Putamen (tissue), 1 donor: ENCODE measurements at regions not wholly inside any gene's neighbourhood (a gene's known extent, or its start where the extent isn't known, plus 50 kb on each side); places are given as distances from the start of the nearest gene placed in this dataset.
"Not testable (repeated sequence)": the region's sequence is repeated elsewhere in the genome, so short reads cannot be mapped to it uniquely, and the experiment has no call there.

Source experiments
- DNase-seq: peaks from one replicate; pipeline ENCODE4 v3.0.0-alpha.2; 2016; ENCODE audit warnings: low spot score

DNA sequence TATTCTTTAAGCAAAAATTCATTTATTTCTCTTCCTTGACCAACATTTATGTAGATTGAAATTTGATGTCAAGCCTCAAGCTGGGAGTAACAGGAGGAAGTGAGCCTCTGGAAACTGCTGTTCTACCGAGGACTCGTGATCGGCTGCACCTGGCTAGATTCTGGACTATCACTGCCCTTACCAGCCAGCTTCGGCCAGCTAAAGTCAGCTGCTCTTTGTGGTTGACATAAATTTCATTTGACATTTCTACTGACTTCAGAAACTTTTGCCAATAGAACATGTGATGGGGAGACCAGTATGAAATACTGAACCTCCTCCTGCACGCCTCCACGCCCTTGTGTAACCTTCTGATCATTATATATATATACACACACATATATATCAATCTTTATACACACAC, 74.2 kb upstream of the RGPD5 start:
- DNase-seq = no peak

DNA sequence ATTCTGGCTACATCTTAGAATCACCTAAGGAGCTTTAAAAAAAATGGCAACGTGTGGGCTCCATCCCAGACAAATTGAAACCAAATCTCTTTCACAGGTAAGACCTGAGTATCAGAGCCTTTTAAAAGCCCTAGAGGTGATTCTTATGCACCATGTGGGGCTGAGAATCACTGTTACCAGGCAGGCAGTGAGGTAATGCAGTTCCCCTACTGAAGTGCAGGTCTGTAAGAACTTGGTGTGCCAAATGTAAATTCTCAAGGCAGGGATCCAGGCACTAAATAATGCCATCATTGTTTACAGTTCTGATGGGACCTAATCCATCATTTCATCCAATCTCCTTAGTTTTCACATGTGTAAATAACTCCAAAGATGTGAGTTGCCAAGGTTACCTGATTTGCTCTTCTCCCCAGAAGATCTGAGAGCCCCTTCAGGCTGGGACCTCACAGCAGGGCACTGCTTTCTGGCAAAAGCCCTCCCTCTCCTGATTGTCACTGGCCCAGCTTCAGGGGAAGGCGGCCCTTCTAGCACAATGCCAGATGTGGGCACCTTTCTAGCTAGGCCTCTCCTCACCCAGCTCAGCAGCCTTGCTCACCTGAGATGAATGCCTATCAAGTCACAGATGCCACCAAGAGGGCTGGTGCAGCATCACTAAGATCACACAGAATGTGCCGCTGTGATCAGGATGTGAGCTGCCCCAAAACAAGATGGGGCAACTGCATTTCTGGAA, 73.6 kb upstream of the RGPD5 start:
- no peak for DNase-seq

DNA sequence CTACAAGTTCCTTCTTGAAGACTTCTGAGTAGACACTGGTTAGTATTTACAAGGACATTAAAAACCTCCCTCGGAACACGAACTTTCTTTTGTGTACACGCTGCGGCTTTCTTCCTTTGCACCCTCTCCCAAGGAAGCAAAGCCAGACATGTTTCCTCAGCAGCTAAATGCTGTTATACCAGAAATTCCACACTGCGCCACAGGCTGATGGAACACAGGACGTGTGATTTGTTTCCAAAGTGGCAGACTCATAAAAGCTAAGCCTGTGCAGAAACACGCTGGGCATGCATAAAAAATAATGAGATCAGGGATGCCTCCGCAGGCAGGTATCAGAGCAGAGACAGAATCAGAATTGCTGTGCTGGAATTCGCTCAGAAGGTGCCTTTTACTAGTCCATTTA, 73.0 kb upstream of the RGPD5 start:
- DNase-seq = no peak

DNA sequence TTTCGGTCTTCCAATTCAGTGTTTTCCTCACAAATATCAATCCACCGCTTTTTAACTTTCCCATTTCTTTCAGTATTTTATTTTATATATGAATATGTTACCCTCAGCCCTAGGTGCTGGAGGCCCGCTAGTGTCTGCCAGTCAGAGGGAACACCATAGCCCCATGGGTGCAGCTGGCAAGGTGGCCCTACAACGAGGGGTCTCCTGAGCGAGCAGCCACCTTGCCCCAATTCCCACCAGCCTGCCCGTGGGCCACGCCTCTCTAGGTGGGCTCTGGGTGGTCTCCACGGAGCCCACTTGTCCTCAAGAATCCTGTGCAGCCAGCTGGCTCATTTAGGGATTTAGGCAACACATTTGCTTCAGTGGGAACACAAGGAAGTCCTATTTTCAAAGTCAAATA, 72.5 kb upstream of the RGPD5 start:
- no peak for DNase-seq

DNA sequence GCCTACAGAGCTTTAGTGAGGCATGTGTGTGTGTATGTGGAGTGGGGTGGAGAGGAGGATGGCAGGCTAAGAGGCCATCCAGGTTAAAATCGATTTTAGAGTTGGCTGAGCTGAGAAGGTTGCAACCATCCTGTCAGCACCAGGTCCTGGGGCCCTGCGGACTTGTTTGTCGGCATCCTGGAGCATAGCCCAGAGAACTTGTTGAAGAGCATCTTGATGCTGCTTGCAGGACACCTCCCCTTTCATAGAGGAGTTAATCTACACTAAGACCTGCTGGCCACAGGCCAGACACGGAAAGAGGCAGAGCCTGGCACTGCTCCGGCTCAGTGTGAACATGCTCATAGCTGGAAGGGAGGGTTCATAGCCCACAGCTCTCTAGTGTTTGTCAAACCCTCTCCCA, 72.1 kb upstream of the RGPD5 start:
- DNase-seq = no peak

DNA sequence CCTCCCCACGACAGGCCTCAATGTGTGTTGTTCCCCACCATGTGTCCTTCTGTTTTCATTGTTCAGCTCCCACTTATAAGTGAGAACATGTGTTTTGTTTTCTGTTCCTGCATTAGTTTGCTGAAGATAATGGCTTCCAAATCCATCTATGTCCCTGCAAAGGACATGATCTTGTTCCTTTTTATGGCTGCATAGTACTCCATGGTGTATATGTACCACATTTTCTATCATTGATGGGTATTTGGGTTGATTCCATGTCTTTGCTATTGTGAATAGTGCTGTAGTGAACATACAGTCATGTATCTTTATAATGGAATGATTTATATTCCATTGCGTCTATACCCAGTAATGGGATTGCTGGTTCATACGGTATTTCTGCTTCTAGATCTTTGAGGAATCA, 71.5 kb upstream of the RGPD5 start:
- not testable (repeated sequence) for DNase-seq

DNA sequence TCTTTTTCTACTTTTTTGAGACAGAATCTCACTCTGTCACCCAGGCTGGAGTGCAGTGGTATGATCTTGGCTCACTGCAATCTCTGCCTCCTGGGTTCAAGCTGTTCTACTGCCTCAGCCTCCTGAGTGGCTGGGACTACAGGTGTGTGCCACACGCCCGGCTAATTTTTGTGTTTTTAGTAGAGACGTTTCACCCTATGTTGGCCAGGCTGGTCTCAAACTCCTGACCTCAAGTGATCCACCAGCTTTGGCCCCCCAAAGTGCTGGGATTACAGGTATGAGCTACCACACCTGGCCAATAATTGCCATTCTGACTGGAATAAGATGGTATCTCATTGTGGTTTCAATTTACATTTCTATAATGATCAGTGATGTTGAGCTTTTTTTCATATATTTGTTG, 71.0 kb upstream of the RGPD5 start:
- DNase-seq = not testable (repeated sequence)

DNA sequence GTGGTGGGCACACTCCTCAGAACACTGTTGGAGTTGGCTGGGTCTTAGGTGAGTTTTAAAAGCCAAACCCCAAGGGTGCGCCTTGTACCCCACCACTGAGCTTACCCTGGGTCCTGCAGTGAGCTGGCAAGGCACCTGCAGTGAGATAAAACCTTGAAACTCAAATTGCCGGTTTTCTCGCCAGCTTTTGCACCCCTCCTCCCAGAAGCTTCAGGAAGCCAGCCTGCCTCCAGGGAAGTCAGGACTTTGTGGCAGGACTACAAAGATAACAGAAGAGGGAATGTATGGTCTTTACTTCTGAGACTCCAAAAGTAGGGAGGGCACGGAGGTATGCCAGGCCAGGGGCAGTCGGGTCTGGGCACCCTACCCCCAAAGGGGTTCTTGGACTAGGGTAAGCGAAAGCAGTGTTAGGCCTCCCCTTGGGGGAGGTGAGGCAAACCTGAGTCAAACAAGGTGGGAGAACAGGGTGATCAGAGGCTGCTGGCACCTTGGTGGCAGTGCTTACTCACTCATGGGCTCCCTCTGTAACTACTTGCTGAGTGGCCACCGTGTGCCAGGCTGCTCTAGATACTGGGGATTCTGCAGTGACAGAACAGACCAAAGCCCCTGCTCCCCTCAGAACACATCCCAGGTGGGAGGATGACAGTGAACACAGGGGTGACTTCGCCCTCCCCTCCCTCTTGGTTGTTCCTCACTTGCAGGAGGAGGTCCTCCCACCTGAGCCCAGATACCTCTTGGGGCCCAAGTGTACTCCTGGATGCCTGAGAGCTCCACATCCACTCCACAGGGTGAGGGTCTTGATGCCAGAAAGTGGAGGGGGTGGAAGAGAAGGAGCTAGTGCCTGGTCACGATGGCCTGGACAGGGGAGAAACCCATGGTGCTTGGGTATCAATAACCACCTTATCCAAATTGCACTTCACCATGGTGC, 69.3 kb upstream of the RGPD5 start:
- DNase-seq = no peak

DNA sequence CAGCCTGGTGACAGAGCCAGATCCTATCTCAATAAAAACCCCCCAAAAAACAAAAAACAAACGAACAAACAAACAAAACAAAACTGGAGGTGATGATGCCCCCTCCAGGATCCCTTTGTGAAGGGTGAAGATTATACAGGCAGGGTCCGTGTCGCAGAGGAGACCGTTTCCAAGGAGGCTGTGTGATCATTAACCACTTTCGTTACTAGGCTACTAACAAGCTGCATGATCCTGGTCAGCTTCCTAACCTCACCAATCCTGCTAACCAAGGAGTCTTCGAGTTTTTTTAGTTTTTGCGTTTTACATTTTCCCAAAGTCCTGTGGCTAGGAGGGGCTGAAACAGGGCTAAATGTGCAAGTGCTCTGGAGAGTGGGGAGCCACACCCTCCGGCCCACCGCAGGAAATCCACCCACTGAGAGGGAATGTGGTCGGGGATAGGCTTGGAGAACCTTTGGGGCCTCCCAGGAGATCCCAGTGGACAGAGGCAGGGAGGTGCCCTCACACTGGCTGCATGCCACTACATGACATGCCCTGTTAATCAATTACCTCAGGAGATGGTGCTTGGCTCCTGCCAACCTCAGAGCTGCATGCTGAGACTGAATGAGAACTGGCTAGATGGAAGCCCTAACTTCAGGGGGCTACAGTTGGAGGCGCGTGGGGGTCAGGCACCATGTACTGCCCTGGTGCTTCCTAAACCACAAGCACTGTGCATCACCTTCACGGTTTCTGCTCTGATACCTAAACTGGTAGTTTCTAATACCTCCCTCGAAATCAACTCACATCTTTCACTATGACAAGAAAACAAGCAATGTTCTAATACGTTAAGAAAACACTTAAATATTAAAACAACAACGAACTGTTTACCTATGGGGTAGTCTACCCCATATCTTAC, 67.5 kb upstream of the RGPD5 start:
- no peak for DNase-seq

DNA sequence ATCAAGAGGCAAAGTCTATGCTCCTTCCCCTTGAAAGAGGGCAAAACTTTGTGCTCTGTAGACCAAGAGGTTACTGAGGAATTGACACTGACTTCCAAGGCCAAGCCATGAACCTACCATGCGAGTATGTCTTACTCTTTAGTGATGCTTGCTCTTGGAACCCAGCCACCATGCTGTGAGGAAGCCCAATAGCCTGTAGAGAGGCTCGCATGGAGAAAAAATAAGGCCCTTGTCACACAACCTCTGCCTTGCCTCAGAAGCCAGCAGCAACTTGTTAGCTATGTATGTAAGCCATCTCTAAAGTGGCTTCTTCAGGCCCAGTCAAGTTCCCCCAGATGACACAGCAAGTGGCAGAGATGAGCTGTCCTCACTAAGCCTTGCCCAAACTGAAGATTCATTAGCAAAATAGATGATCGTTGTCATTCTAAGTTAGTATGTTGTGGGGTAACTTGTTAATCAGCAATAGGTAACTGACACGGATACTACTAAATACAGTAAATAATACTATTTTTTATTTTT, 66.1 kb upstream of the RGPD5 start:
- DNase-seq = no peak

DNA sequence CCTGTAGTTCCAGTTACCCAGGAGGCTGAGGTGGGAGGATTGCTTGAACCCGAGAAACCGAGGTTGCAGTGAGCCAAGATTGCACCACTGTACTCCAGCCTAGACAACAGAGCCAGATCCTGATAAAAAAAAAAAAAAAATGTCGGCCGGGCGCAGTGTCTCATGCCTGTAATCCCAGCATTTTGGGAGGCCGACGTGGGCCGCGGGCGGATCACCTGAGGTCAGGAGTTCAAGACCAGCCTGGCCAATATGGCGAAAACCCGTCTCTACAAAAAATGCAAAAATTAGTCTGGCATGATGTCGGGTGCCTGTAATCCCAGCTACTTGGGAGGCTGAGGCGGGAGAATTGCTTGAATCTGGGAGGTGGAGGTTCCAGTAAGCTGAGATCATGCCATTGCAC, 60.4 kb upstream of the RGPD5 start:
- not testable (repeated sequence) for DNase-seq

DNA sequence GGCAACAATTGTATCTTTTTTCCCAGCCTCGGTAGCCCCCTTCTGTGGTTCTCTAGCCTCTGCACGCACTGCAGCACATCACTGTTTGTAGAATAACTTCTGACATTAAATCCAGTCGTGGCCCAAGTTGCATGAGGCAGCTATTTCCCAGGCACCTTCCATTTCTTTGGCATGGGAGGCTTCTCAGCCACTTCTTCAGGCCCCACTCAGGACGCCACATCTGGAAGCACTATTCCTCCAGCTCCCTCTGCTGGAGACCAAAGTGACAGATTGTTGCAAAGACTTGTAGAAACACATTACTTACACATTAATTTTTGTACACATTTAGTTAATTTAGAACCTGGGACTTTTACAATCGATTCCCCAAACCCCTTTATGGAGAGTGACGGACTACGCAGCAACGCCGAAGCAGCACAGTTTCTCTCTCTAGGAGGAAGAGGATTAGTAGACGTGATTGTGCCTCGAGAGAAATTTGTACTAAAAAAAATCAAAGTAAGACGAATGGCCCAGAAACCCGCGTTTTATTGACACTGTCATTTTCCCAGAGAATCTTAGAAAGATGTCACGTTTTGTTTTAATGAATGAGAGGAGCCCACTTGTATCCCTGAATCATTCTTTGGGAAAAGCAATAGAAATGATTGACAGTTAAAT, 57.8 kb upstream of the RGPD5 start:
- peak; percentile 20 for DNase-seq
